ENCODE measurements at regions not wholly inside any gene's neighbourhood (a gene's known extent, or its start where the extent isn't known, plus 50 kb on each side); places are given as distances from the start of the nearest gene placed in this dataset.

DNA sequence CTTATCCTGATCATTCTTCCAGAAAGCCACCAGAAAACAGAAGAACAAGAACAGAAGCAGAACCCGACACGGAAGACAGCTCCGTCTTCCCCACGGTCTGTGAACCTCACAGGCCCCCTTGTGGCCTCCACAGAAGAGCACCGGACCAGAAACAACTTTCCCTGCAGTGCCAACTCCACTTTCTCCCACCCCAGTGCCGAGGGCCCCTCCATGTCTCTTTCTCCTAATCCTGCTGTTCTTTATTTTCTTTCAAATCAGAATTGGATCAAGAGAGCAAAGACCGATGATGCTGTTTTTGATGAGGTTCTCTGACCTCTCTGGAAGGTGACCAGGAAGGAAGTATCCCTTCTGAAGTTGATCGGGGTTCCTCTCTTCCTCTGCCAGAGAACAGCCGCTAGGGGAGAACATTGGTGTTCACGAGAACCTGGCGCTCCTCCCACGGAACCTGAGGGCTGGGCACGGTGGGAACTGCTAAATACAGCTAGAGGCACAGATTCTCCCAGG is 58.9 kb upstream of the CTTNBP2NL start (continued):
- TF ChIP-seq, protein P1, sequence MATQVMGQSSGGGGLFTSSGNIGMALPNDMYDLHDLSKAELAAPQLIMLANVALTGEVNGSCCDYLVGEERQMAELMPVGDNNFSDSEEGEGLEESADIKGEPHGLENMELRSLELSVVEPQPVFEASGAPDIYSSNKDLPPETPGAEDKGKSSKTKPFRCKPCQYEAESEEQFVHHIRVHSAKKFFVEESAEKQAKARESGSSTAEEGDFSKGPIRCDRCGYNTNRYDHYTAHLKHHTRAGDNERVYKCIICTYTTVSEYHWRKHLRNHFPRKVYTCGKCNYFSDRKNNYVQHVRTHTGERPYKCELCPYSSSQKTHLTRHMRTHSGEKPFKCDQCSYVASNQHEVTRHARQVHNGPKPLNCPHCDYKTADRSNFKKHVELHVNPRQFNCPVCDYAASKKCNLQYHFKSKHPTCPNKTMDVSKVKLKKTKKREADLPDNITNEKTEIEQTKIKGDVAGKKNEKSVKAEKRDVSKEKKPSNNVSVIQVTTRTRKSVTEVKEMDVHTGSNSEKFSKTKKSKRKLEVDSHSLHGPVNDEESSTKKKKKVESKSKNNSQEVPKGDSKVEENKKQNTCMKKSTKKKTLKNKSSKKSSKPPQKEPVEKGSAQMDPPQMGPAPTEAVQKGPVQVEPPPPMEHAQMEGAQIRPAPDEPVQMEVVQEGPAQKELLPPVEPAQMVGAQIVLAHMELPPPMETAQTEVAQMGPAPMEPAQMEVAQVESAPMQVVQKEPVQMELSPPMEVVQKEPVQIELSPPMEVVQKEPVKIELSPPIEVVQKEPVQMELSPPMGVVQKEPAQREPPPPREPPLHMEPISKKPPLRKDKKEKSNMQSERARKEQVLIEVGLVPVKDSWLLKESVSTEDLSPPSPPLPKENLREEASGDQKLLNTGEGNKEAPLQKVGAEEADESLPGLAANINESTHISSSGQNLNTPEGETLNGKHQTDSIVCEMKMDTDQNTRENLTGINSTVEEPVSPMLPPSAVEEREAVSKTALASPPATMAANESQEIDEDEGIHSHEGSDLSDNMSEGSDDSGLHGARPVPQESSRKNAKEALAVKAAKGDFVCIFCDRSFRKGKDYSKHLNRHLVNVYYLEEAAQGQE (IDR thresholded peaks at IDR 0.05; ENCODE audit: borderline replicate concordance): peak; percentile 91
- TF ChIP-seq, protein P1 (CRISPR knock-in tag; IDR thresholded peaks at IDR 0.05; ENCODE audit: low read depth): peak; percentile 86
- TF ChIP-seq KLF6 (CRISPR knock-in tag; IDR thresholded peaks at IDR 0.05; ENCODE audit: borderline replicate concordance): no peak
- TF ChIP-seq KLF1 (tag; IDR thresholded peaks at IDR 0.05): no peak
- no peak for TF ChIP-seq POLR3A (IDR thresholded peaks at IDR 0.05; ENCODE audit: borderline replicate concordance, extremely low read depth, insufficient read depth, insufficient read length)
- no peak for TF ChIP-seq SRSF9 (IDR thresholded peaks at IDR 0.05; ENCODE audit: borderline replicate concordance, low read depth, low read length)
- TF ChIP-seq, protein P2, sequence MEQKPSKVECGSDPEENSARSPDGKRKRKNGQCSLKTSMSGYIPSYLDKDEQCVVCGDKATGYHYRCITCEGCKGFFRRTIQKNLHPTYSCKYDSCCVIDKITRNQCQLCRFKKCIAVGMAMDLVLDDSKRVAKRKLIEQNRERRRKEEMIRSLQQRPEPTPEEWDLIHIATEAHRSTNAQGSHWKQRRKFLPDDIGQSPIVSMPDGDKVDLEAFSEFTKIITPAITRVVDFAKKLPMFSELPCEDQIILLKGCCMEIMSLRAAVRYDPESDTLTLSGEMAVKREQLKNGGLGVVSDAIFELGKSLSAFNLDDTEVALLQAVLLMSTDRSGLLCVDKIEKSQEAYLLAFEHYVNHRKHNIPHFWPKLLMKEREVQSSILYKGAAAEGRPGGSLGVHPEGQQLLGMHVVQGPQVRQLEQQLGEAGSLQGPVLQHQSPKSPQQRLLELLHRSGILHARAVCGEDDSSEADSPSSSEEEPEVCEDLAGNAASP (IDR thresholded peaks at IDR 0.05): no peak
- TF ChIP-seq ETV1 (tag; conservative IDR thresholded peaks at IDR 0.05; ENCODE audit: low read depth): peak; percentile 57
- TF ChIP-seq KDM1A (IDR thresholded peaks at IDR 0.05): no peak
- no peak for TF ChIP-seq ERF (CRISPR knock-in tag; IDR thresholded peaks at IDR 0.05)
- no peak for TF ChIP-seq NFE2L1 (tag; IDR thresholded peaks at IDR 0.05; ENCODE audit: borderline replicate concordance, low read depth)
- TF ChIP-seq RBFOX2 (IDR thresholded peaks at IDR 0.05; ENCODE audit: low read depth, low read length): no peak
- no peak for TF ChIP-seq KAT8 (IDR thresholded peaks at IDR 0.05; ENCODE audit: low read depth)
- TF ChIP-seq, protein P3, sequence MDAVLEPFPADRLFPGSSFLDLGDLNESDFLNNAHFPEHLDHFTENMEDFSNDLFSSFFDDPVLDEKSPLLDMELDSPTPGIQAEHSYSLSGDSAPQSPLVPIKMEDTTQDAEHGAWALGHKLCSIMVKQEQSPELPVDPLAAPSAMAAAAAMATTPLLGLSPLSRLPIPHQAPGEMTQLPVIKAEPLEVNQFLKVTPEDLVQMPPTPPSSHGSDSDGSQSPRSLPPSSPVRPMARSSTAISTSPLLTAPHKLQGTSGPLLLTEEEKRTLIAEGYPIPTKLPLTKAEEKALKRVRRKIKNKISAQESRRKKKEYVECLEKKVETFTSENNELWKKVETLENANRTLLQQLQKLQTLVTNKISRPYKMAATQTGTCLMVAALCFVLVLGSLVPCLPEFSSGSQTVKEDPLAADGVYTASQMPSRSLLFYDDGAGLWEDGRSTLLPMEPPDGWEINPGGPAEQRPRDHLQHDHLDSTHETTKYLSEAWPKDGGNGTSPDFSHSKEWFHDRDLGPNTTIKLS (IDR thresholded peaks at IDR 0.05; ENCODE audit: borderline replicate concordance, low read depth): peak; percentile 41; the same call in 1 of the 2 replicates
- TF ChIP-seq, protein P4, sequence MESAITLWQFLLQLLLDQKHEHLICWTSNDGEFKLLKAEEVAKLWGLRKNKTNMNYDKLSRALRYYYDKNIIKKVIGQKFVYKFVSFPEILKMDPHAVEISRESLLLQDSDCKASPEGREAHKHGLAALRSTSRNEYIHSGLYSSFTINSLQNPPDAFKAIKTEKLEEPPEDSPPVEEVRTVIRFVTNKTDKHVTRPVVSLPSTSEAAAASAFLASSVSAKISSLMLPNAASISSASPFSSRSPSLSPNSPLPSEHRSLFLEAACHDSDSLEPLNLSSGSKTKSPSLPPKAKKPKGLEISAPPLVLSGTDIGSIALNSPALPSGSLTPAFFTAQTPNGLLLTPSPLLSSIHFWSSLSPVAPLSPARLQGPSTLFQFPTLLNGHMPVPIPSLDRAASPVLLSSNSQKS (CRISPR knock-in tag; IDR thresholded peaks at IDR 0.05): no peak
- no peak for TF ChIP-seq ILF3 (IDR thresholded peaks at IDR 0.05; ENCODE audit: borderline replicate concordance)

Data from K562 (cell line).